ENCODE measurements at regions not wholly inside any gene's neighbourhood (a gene's known extent, or its start where the extent isn't known, plus 50 kb on each side); places are given as distances from the start of the nearest gene placed in this dataset.
A peak's percentile ranks its signal among the peaks of the same experiment; 100 is the strongest.

GRCh38 chr2:215672406-215672805, 236.5 kb upstream of the FN1 start (continued):
- no peak for TF ChIP-seq DMBX1 (CRISPR knock-in tag; IDR thresholded peaks at IDR 0.05; ENCODE audit: borderline replicate concordance)
- TF ChIP-seq, protein P1, sequence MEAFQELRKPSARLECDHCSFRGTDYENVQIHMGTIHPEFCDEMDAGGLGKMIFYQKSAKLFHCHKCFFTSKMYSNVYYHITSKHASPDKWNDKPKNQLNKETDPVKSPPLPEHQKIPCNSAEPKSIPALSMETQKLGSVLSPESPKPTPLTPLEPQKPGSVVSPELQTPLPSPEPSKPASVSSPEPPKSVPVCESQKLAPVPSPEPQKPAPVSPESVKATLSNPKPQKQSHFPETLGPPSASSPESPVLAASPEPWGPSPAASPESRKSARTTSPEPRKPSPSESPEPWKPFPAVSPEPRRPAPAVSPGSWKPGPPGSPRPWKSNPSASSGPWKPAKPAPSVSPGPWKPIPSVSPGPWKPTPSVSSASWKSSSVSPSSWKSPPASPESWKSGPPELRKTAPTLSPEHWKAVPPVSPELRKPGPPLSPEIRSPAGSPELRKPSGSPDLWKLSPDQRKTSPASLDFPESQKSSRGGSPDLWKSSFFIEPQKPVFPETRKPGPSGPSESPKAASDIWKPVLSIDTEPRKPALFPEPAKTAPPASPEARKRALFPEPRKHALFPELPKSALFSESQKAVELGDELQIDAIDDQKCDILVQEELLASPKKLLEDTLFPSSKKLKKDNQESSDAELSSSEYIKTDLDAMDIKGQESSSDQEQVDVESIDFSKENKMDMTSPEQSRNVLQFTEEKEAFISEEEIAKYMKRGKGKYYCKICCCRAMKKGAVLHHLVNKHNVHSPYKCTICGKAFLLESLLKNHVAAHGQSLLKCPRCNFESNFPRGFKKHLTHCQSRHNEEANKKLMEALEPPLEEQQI (IDR thresholded peaks at IDR 0.05) = peak; percentile 62; the same call in 1 of the 2 replicates
- peak; percentile 41; the same call in 1 of the 2 replicates for TF ChIP-seq FOXM1 (IDR thresholded peaks at IDR 0.05; ENCODE audit: low read depth)
- TF ChIP-seq FOXM1 (CRISPR knock-in tag; IDR thresholded peaks at IDR 0.05; ENCODE audit: low read depth) = no peak
- peak; percentile 53 for TF ChIP-seq CBFA2T3 (IDR thresholded peaks at IDR 0.05)
- TF ChIP-seq ATF1 (CRISPR knock-in tag; IDR thresholded peaks at IDR 0.05) = no peak
- no peak for TF ChIP-seq ATF1 (tag; IDR thresholded peaks at IDR 0.05)

- TF ChIP-seq, protein P2, sequence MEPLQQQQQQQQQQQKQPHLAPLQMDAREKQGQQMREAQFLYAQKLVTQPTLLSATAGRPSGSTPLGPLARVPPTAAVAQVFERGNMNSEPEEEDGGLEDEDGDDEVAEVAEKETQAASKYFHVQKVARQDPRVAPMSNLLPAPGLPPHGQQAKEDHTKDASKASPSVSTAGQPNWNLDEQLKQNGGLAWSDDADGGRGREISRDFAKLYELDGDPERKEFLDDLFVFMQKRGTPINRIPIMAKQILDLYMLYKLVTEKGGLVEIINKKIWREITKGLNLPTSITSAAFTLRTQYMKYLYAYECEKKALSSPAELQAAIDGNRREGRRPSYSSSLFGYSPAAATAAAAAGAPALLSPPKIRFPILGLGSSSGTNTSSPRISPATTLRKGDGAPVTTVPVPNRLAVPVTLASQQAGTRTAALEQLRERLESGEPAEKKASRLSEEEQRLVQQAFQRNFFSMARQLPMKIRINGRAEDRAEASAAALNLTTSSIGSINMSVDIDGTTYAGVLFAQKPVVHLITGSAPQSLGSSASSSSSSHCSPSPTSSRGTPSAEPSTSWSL (CRISPR knock-in tag; IDR thresholded peaks at IDR 0.05; ENCODE audit: borderline replicate concordance) = no peak
- no peaks in the 10 kb centered on the region for H3K27me3 ChIP-seq (ENCODE audit: control insufficient read depth in 2 of 2, insufficient read depth in 2 of 2, low read length in 2 of 2)
- ChIA-PET CTCF (ENCODE audit: low intra/inter-chr PET ratio) (no interaction called here), POLR2A (no interaction called here)
- H3K4me1 ChIP-seq (replicated peaks in 1 of 2; ENCODE audit: control insufficient read depth in 2 of 2, insufficient read depth in 2 of 2, low read length in 2 of 2) = no peaks in the 10 kb centered on the region
- H3K27ac ChIP-seq (ENCODE audit: extremely low read depth, low read depth, low read length) = no peak overlapping the region
- no peak overlapping the region for H3K4me3 ChIP-seq
- no peak for FAIRE-seq
- no peak overlapping the region for H3K4me2 ChIP-seq (ENCODE audit: insufficient read depth, low read length)
- H3K36me3 ChIP-seq (ENCODE audit: control insufficient read depth, insufficient read depth, low read length) = no peaks in the 10 kb centered on the region
- H4K20me1 ChIP-seq (replicated peaks; ENCODE audit: control insufficient read depth, insufficient read depth, low read length) = no peaks in the 10 kb centered on the region
- peaks cover 2% of the 10 kb centered on the region; the same call in 1 of the 2 replicates for H3K9me3 ChIP-seq (replicated peaks; ENCODE audit: control insufficient read depth, insufficient read depth, low read depth, low read length)
- no peak for DNase-seq (ENCODE audit: extremely low read depth in 1 of 4, low spot score in 3 of 4)
- no peak overlapping the region for H2AFZ ChIP-seq (ENCODE audit: low read depth, low read length)
- WGBS (ENCODE audit: insufficient coverage, low coverage, missing lambda C conversion rate) = 88% methylated on average over 6 of the region's 6 CpGs
- no peak overlapping the region for H3K9ac ChIP-seq (ENCODE audit: insufficient read depth in 1 of 2, low read depth in 2 of 2, low read length in 2 of 2)
- in situ Hi-C loops (cut with MboI) = no loop called here
- intact Hi-C loops (cut with micrococcal nuclease) = no loop called here
- no peaks in the 10 kb centered on the region for H3K79me2 ChIP-seq (ENCODE audit: control insufficient read depth, insufficient read depth, low read length)
- no TSS peak for BruUV-seq (replicated peaks)
- ATAC-seq = no peak
- H3K9me1 ChIP-seq (ENCODE audit: control insufficient read depth, insufficient read depth, low read length) = no peaks in the 10 kb centered on the region
Observed at GRCh38 chr2:215671691-215672090, 235.8 kb upstream of the FN1 start.
